PC-3 (cell line): ENCODE measurements at regions not wholly inside any gene's neighbourhood (a gene's known extent, or its start where the extent isn't known, plus 50 kb on each side); places are given as distances from the start of the nearest gene placed in this dataset.
A peak's percentile ranks its signal among the peaks of the same experiment; 100 is the strongest.

Experiments
- ATAC-seq: fragments of 200-7000 bp; cut with Tn5 transposase; 2 replicates; pipeline ENCODE4 v1.9.1; 2020; ENCODE audit warnings: mild to moderate bottlenecking, moderate library complexity
- BruUV-seq: library from RNA; stranded (reverse); fragments of 400-500 nt; replicated peaks from 2 replicates; lab custom pipeline; 2021; lab: Mats Ljungman, UMichigan
- CTCF ChIA-PET: fragments of 300-600 bp; sonication (Branson Sonifier 250); formaldehyde crosslinking; loops from one replicate; lab custom pipeline; 2022; ENCODE audit warnings: antibody characterized with exemption; lab: Charles Lee
- POLR2A ChIA-PET: fragments of 300-600 bp; sonication (Branson Sonifier 250); formaldehyde crosslinking; loops from one replicate; lab custom pipeline; 2022; ENCODE audit warnings: antibody characterized with exemption; ENCODE audit not compliant: unreplicated experiment; lab: Charles Lee
- DNase-seq: peaks from one replicate; pipeline ENCODE4 v3.0.0-alpha.2; 2015
- H2AFZ ChIP-seq: fragments of 300-600 bp; sonication (generic); 2 replicates; pipeline ENCODE4 v1.6.0; 2016; ENCODE audit warnings: antibody characterized with exemption, low read length
- H3F3A ChIP-seq: fragments of 300-600 bp; sonication (generic); one replicate; pipeline ENCODE4 v1.6.0; 2017; ENCODE audit warnings: antibody characterized with exemption, low read length, control low read depth, mild to moderate bottlenecking; ENCODE audit not compliant: unreplicated experiment
- H3K27ac ChIP-seq: fragments of 300-600 bp; sonication (generic); 2 replicates; pipeline ENCODE4 v1.5.1; 2016; ENCODE audit warnings: mild to moderate bottlenecking, low read length
- H3K27me3 ChIP-seq: fragments of 300-600 bp; sonication (generic); 2 replicates; pipeline ENCODE4 v1.6.1; 2016; ENCODE audit warnings: low read length, mixed read lengths
- H3K36me3 ChIP-seq: fragments of 300-600 bp; sonication (generic); 2 replicates; pipeline ENCODE4 v1.6.1; 2016; ENCODE audit warnings: low read depth, mixed run types, low read length, mixed read lengths
- H3K4me1 ChIP-seq: fragments of 300-600 bp; sonication (generic); 2 replicates; pipeline ENCODE4 v1.5.1; 2016; ENCODE audit warnings: low read length; ENCODE audit not compliant: insufficient read depth
- H3K4me2 ChIP-seq: fragments of 300-600 bp; sonication (generic); 2 replicates; pipeline ENCODE4 v1.6.0; 2016; ENCODE audit warnings: low read length
- H3K4me3 ChIP-seq: fragments of 300-600 bp; sonication (generic); 2 replicates; pipeline ENCODE4 v1.5.1; 2016; ENCODE audit warnings: mild to moderate bottlenecking, low read length, mixed read lengths
- H3K79me2 ChIP-seq: fragments of 300-600 bp; sonication (generic); 2 replicates; pipeline ENCODE4 v1.6.1; 2017; ENCODE audit warnings: low read length, mixed read lengths
- H3K9ac ChIP-seq: fragments of 300-600 bp; sonication (generic); 2 replicates; pipeline ENCODE4 v1.6.0; 2016; ENCODE audit warnings: mild to moderate bottlenecking, low read length
- H3K9me2 ChIP-seq: fragments of 300-600 bp; sonication (generic); replicated peaks from 2 replicates; pipeline ENCODE4 v1.6.1; 2016; ENCODE audit warnings: mixed run types, low read length, mixed read lengths
- H3K9me3 ChIP-seq: fragments of 300-600 bp; sonication (generic); 2 replicates; pipeline ENCODE4 v1.6.1; 2016; ENCODE audit warnings: low read length, mixed read lengths
- H4K20me1 ChIP-seq: fragments of 300-600 bp; sonication (generic); 2 replicates; pipeline ENCODE4 v1.6.1; 2016; ENCODE audit warnings: low read length, mixed read lengths
- EZH2 ChIP-seq: fragments of 300-600 bp; sonication (generic); IDR thresholded peaks from one replicate; pipeline ENCODE4 v1.6.1; 2017; ENCODE audit warnings: antibody characterized with exemption, mild to moderate bottlenecking, low read length; ENCODE audit not compliant: unreplicated experiment
- EZH2phosphoT487 ChIP-seq: fragments of 300-600 bp; sonication (generic); IDR thresholded peaks from 2 replicates; pipeline ENCODE4 v1.6.1; 2018; ENCODE audit warnings: mild to moderate bottlenecking, antibody characterized with exemption, low read length, borderline replicate concordance
- intact Hi-C: fragments of 100-400 bp; cut with micrococcal nuclease; formaldehyde crosslinking; loops from 2 replicates; pipeline ENCODE4 v1.9.0; 2023
- TF ChIP-seq, protein P1 (sequence below): fragments of 300-600 bp; sonication (generic); conservative IDR thresholded peaks from 2 replicates; pipeline ENCODE4 v1.5.1; 2017; ENCODE audit warnings: antibody characterized with exemption, low read depth, mild to moderate bottlenecking, low read length

DNA sequence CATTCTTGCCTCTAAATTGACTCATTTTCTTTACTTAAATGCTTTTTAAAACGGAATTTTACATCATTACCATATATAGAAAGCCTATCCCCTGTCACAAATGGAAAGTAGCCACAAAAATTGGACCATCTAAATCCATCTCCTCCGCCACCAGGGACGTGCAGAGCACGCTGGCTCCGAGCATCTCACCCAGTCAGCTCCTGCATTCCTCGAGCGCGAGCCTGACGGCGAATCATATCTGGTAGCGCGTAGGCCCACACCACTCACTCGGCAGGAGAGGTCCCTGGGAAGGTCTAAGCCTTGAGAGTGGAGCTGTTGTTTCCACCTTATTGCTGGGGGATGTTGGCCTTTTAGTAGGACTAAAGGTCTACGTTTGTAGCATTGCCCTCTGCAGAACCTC, 152.4 kb downstream of the TRIM29 start:
- Histone ChIP-seq H3K9me2 (no peaks in the 10 kb centered on the region), H4K20me1 (no peaks in the 10 kb centered on the region), H3K9ac (no peak overlapping the region), H3K27me3 (peaks cover 94% of the 10 kb centered on the region), H2AFZ (no peak overlapping the region), H3K79me2 (no peaks in the 10 kb centered on the region), H3K27ac (no peak overlapping the region), H3F3A (no peaks in the 10 kb centered on the region), H3K4me3 (no peak overlapping the region), H3K9me3 (no peaks in the 10 kb centered on the region), H3K36me3 (no peaks in the 10 kb centered on the region), H3K4me1 (no peaks in the 10 kb centered on the region), H3K4me2 (no peak overlapping the region)
- no TSS peak for BruUV-seq
- no peak for DNase-seq
- TF ChIP-seq, protein P1, sequence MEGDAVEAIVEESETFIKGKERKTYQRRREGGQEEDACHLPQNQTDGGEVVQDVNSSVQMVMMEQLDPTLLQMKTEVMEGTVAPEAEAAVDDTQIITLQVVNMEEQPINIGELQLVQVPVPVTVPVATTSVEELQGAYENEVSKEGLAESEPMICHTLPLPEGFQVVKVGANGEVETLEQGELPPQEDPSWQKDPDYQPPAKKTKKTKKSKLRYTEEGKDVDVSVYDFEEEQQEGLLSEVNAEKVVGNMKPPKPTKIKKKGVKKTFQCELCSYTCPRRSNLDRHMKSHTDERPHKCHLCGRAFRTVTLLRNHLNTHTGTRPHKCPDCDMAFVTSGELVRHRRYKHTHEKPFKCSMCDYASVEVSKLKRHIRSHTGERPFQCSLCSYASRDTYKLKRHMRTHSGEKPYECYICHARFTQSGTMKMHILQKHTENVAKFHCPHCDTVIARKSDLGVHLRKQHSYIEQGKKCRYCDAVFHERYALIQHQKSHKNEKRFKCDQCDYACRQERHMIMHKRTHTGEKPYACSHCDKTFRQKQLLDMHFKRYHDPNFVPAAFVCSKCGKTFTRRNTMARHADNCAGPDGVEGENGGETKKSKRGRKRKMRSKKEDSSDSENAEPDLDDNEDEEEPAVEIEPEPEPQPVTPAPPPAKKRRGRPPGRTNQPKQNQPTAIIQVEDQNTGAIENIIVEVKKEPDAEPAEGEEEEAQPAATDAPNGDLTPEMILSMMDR: no peak
- TF ChIP-seq EZH2phosphoT487 (no peak), EZH2 (no peak)
- intact Hi-C loops: no loop called here
- no peak for ATAC-seq
- POLR2A ChIA-PET: no interaction called here
- CTCF ChIA-PET: no interaction called here

DNA sequence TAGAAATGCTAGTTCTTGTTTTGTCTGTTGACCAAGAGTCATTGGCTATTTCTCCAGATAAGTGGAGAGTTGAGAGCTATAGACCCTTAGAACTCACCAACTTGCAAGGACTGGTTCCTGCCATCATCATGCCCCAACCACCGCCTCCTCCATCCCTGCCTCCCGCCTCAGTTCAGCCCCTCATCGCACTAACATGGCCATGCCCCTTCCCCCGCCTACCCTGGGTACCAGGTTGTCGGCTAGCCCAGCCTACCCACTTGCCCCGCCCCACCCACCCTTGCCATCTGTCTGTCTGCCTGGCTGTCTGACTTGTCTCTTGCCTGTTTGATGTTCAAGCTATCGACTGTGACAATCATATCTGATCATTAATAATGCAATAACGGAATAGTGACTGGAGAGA, 154.1 kb downstream of the TRIM29 start:
- H3K4me2 ChIP-seq: no peak overlapping the region
- no peaks in the 10 kb centered on the region for H3F3A ChIP-seq
- H3K9me3 ChIP-seq: no peaks in the 10 kb centered on the region
- no peak overlapping the region for H2AFZ ChIP-seq
- ATAC-seq (no peak), DNase-seq (no peak)
- no peaks in the 10 kb centered on the region for H3K4me1 ChIP-seq
- no peaks in the 10 kb centered on the region for H3K9me2 ChIP-seq
- no peaks in the 10 kb centered on the region for H3K36me3 ChIP-seq
- no peaks in the 10 kb centered on the region for H3K79me2 ChIP-seq
- H3K27me3 ChIP-seq: peaks cover 93% of the 10 kb centered on the region
- H3K4me3 ChIP-seq: no peak overlapping the region
- POLR2A ChIA-PET: no interaction called here
- H4K20me1 ChIP-seq: no peaks in the 10 kb centered on the region
- intact Hi-C loops: no loop called here
- no peak overlapping the region for H3K27ac ChIP-seq
- BruUV-seq: no TSS peak
- TF ChIP-seq EZH2: no peak
- TF ChIP-seq EZH2phosphoT487: no peak
- TF ChIP-seq, protein P1: no peak
- CTCF ChIA-PET: no interaction called here
- H3K9ac ChIP-seq: no peak overlapping the region

DNA sequence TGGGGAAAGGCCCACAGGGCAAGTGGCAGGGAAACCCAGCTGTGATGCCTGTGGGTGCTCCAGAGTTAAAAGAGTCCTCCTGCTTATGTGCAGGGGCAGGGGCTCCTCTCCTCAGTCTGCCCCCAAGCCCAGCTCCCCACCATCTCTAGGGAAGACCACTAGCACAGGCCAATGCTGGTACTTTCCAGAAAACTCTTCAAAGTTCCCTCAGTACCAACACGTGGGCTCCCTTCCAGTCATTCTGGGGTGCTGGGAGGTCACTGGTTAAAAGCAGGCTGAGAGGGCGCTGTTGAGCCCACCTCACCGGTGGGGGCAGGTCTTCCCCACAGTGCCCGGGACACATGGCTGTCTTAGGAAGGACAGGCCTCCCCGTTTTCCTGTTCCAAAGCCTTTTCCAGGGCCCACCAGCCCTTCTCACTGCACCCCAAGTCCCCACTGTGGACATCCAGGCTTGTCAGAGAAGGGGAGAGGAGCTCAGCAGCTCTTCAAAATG, 154.6 kb downstream of the TRIM29 start:
- Histone ChIP-seq H3K9me2 (no peaks in the 10 kb centered on the region), H3K36me3 (no peaks in the 10 kb centered on the region), H3K4me2 (no peak overlapping the region), H3K9ac (no peak overlapping the region), H4K20me1 (no peaks in the 10 kb centered on the region), H3K4me1 (no peaks in the 10 kb centered on the region), H3K4me3 (no peak overlapping the region), H3K79me2 (no peaks in the 10 kb centered on the region), H3K9me3 (no peaks in the 10 kb centered on the region), H2AFZ (no peak overlapping the region), H3F3A (no peaks in the 10 kb centered on the region), H3K27me3 (peaks cover 93% of the 10 kb centered on the region), H3K27ac (no peak overlapping the region)
- ATAC-seq: no peak
- BruUV-seq: no TSS peak
- intact Hi-C loops: no loop called here
- DNase-seq: no peak
- no peak for TF ChIP-seq EZH2
- TF ChIP-seq, protein P1: peak; percentile 19; the same call in 1 of the 2 replicates
- TF ChIP-seq EZH2phosphoT487: no peak
- ChIA-PET CTCF (no interaction called here), POLR2A (no interaction called here)
